HEK293T (cell line): ENCODE measurements at regions not wholly inside any gene's neighbourhood (a gene's known extent, or its start where the extent isn't known, plus 50 kb on each side); places are given as distances from the start of the nearest gene placed in this dataset.

Source experiments
- ARNT ChIP-seq: fragments of 450-650 bp; IDR thresholded peaks from 2 replicates; pipeline ENCODE4 v1.6.1; 2017; ENCODE audit warnings: mild to moderate bottlenecking
- BHLHE40 ChIP-seq: fragments of 450-650 bp; IDR thresholded peaks from 2 replicates; pipeline ENCODE4 v1.6.1; 2016; ENCODE audit warnings: mild to moderate bottlenecking, moderate library complexity, borderline replicate concordance
- ELF4 ChIP-seq: fragments of 450-650 bp; IDR thresholded peaks from 2 replicates; pipeline ENCODE4 v1.6.1; 2017; ENCODE audit warnings: antibody characterized with exemption
- FOXK2 ChIP-seq: fragments of 450-650 bp; IDR thresholded peaks from 2 replicates; pipeline ENCODE4 v1.6.1; 2016; ENCODE audit warnings: mild to moderate bottlenecking
- FOXM1 ChIP-seq: fragments of 450-650 bp; IDR thresholded peaks from 2 replicates; pipeline ENCODE4 v1.6.1; 2017; ENCODE audit warnings: mild to moderate bottlenecking, borderline replicate concordance
- TARDBP ChIP-seq: fragments of 450-650 bp; IDR thresholded peaks from 2 replicates; pipeline ENCODE4 v1.6.1; 2016
- ZNF384 ChIP-seq: fragments of 450-650 bp; IDR thresholded peaks from 2 replicates; pipeline ENCODE4 v1.6.1; 2016

GRCh38 chr4:171118091-171118490, 695.1 kb upstream of the GALNTL6 start:
- TF ChIP-seq BHLHE40 (no peak), FOXM1 (no peak), ZNF384 (no peak), TARDBP (no peak), ELF4 (no peak), ARNT (no peak), FOXK2 (no peak)
